ENCODE measurements at regions not wholly inside any gene's neighbourhood (a gene's known extent, or its start where the extent isn't known, plus 50 kb on each side); places are given as distances from the start of the nearest gene placed in this dataset.

DNA sequence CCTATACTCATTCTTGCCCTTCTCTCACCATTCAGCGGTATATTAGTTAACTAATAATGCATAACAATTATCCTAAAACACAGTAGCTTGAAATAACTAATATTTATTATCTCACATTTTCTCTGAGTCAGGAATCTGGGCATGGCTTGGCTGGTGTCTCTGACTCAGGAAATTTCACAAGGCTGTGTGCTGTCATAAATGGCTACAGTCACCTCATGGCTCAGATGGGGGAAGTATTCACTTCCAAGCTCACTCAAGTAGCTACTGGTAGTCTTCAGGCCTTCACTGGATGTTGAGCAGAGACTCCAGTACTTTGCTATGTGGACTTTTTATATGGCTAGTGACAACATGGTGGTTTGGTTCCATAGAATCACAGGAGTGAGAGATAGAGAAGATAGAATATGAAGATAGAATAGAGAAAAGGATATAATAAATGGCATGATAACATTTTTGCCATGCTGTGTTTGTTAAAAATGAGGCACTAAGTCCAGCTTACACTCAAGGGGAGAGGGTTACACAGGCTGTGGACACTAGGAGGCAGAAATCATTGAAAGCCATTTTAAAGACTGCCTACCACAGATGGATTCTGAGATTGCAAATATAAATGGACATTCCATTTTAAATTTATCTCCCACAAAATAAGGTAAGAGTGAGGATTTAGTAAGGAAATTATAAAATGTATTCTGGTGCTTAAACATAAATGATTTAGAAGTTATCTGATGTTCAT is 997.8 kb upstream of the CHORDC1 start:
- TF ChIP-seq POLR2AphosphoS5 (IDR thresholded peaks at IDR 0.05; ENCODE audit: low read depth, low read length) = no peak
- no peak for TF ChIP-seq SIN3A (IDR thresholded peaks at IDR 0.05; ENCODE audit: borderline replicate concordance, insufficient read depth, low read length)

DNA sequence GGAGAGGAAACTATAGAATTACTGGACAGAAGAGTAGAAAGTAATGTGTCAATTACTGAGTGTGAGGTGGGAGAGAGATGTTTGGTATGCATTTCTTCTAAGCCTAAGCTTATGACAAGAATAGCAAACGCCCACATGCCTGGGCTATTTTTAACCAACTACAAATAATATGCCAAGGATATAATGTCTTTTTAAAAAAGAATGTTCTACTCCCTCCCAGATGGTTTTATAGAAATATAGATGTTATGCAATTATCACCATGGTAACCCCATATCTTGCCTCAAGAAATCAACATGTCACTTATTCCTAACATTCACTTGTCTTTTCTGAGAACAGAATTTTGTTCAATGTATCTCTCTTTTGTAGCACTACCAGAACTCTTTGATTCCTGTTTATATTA is 996.7 kb upstream of the CHORDC1 start:
- TF ChIP-seq POLR2AphosphoS5 (IDR thresholded peaks at IDR 0.05; ENCODE audit: low read depth, low read length) (no peak), SIN3A (IDR thresholded peaks at IDR 0.05; ENCODE audit: borderline replicate concordance, insufficient read depth, low read length) (no peak), TAF1 (IDR thresholded peaks at IDR 0.05; ENCODE audit: borderline replicate concordance, insufficient read depth, low read length) (no peak), FOXP2 (optimal IDR thresholded peaks at IDR 0.05; ENCODE audit: borderline replicate concordance, extremely low read depth, extremely low read length, insufficient read depth) (no peak)
- TF ChIP-seq, protein P1, sequence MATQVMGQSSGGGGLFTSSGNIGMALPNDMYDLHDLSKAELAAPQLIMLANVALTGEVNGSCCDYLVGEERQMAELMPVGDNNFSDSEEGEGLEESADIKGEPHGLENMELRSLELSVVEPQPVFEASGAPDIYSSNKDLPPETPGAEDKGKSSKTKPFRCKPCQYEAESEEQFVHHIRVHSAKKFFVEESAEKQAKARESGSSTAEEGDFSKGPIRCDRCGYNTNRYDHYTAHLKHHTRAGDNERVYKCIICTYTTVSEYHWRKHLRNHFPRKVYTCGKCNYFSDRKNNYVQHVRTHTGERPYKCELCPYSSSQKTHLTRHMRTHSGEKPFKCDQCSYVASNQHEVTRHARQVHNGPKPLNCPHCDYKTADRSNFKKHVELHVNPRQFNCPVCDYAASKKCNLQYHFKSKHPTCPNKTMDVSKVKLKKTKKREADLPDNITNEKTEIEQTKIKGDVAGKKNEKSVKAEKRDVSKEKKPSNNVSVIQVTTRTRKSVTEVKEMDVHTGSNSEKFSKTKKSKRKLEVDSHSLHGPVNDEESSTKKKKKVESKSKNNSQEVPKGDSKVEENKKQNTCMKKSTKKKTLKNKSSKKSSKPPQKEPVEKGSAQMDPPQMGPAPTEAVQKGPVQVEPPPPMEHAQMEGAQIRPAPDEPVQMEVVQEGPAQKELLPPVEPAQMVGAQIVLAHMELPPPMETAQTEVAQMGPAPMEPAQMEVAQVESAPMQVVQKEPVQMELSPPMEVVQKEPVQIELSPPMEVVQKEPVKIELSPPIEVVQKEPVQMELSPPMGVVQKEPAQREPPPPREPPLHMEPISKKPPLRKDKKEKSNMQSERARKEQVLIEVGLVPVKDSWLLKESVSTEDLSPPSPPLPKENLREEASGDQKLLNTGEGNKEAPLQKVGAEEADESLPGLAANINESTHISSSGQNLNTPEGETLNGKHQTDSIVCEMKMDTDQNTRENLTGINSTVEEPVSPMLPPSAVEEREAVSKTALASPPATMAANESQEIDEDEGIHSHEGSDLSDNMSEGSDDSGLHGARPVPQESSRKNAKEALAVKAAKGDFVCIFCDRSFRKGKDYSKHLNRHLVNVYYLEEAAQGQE (IDR thresholded peaks at IDR 0.05; ENCODE audit: insufficient read depth in 1 of 2, low read depth in 2 of 2, low read length in 2 of 2) = no peak

DNA sequence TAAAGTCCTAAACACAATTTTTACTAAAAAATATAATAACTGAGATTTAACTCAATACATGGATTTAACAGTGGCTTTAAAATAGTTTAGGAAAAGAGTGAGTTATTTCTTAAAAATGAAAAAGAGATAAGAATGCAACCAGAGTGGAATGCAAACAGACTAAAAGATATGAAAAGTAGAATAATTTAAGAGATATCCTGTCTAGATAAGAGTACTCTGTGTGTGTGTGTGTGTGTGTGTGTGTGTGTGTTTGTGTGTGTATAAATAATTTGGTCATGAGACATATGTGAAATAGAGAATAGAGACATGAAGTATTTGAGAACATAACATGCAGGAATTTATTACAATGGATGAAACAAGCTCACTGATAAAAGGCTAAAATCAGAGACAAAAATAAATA is 986.9 kb upstream of the CHORDC1 start:
- TF ChIP-seq TAF1 (IDR thresholded peaks at IDR 0.05; ENCODE audit: borderline replicate concordance, insufficient read depth, low read length) = no peak
- TF ChIP-seq SIN3A (IDR thresholded peaks at IDR 0.05; ENCODE audit: borderline replicate concordance, insufficient read depth, low read length) = no peak
- TF ChIP-seq, protein P1 (IDR thresholded peaks at IDR 0.05; ENCODE audit: insufficient read depth in 1 of 2, low read depth in 2 of 2, low read length in 2 of 2) = no peak
- TF ChIP-seq FOXP2 (optimal IDR thresholded peaks at IDR 0.05; ENCODE audit: borderline replicate concordance, extremely low read depth, extremely low read length, insufficient read depth) = no peak
- no peak for TF ChIP-seq POLR2AphosphoS5 (IDR thresholded peaks at IDR 0.05; ENCODE audit: low read depth, low read length)

DNA sequence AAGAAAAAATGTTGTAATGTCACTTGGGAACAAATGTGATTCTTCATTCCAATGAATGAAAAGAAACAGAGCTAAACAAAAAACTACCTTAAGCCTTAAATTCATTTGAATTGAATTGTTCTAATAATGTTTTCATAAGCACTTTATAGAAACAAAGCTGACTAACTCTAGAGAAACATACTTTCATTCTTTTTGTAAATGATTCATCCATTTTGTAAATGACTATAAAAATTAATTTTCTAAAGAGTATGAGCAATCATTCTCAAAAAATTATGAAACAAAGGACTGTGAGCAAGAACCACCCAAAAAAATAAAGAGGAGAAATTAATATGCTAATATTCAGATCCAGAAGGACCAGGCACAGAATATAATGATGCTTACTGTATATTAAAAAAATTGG is 986.5 kb upstream of the CHORDC1 start:
- TF ChIP-seq, protein P1 (IDR thresholded peaks at IDR 0.05; ENCODE audit: insufficient read depth in 1 of 2, low read depth in 2 of 2, low read length in 2 of 2) = no peak
- TF ChIP-seq FOXP2 (optimal IDR thresholded peaks at IDR 0.05; ENCODE audit: borderline replicate concordance, extremely low read depth, extremely low read length, insufficient read depth) = no peak
- TF ChIP-seq POLR2AphosphoS5 (IDR thresholded peaks at IDR 0.05; ENCODE audit: low read depth, low read length) = no peak
- TF ChIP-seq SIN3A (IDR thresholded peaks at IDR 0.05; ENCODE audit: borderline replicate concordance, insufficient read depth, low read length) = no peak
- TF ChIP-seq TAF1 (IDR thresholded peaks at IDR 0.05; ENCODE audit: borderline replicate concordance, insufficient read depth, low read length) = no peak

DNA sequence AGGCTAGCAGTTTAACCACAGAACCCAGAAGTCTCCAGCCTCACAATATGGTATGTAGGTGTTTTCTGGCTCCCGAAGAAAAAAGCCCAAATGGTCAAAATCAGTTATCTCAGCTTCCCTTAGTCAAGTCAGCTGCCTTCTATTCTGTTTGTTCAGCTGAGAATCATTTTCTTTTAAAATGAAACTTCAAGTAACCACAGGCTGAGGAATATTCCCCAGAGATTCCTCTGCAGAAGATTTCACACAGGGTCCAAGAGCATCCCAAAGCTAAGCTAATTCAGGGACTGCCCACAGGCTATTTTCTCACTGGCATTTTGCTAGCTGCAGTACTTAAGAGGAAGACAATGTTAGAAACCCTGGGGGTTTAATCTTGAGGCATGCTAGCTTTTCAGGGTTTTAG is 977.0 kb upstream of the CHORDC1 start:
- TF ChIP-seq TAF1 (IDR thresholded peaks at IDR 0.05; ENCODE audit: borderline replicate concordance, insufficient read depth, low read length) = no peak
- no peak for TF ChIP-seq POLR2AphosphoS5 (IDR thresholded peaks at IDR 0.05; ENCODE audit: low read depth, low read length)
- TF ChIP-seq, protein P1 (IDR thresholded peaks at IDR 0.05; ENCODE audit: insufficient read depth in 1 of 2, low read depth in 2 of 2, low read length in 2 of 2) = no peak
- TF ChIP-seq SIN3A (IDR thresholded peaks at IDR 0.05; ENCODE audit: borderline replicate concordance, insufficient read depth, low read length) = no peak
